K562 (cell line): ENCODE measurements at regions not wholly inside any gene's neighbourhood (a gene's known extent, or its start where the extent isn't known, plus 50 kb on each side); places are given as distances from the start of the nearest gene placed in this dataset.

ENCODE experiments used
- ATAC-seq: fragments of 200-7000 bp; cut with Tn5 transposase; 3 replicates; pipeline ENCODE4 v1.9.1; 2020; ENCODE audit warnings: moderate library complexity
- BruUV-seq: library from RNA; stranded (reverse); fragments of 400-500 nt; replicated peaks from 2 replicates; lab custom pipeline; 2021; lab: Mats Ljungman, UMichigan
- CTCF ChIA-PET: fragments of 300-600 bp; formaldehyde crosslinking; extraction: SDS; loops from one replicate; lab custom pipeline; 2021; ENCODE audit warnings: low intra/inter-chr PET ratio; lab: Yijun Ruan, JAX
- POLR2A ChIA-PET: fragments of 300-600, 350-650 bp; sonication (Branson Sonifier 250); formaldehyde crosslinking; extraction: SDS; loops from one replicate; lab custom pipeline; 2021; ENCODE audit warnings: antibody characterized with exemption, inconsistent platforms; lab: Yijun Ruan, JAX
- DNase-seq, 4 experiments: peaks; one replicate each; pipeline versions ENCODE4 v3.0.0 to v3.0.0-alpha.2; 2011 to 2018; ENCODE audit warnings: low spot score in 3 of 4, mixed read lengths in 3 of 4; ENCODE audit errors: extremely low read depth in 1 of 4
- FAIRE-seq: peaks from 2 replicates; lab custom pipeline; 2011; peaks lifted over from hg19 to GRCh38; lab: Jason Lieb, UNC
- H2AFZ ChIP-seq: 2 replicates; pipeline ENCODE4 v1.6.0; 2011; ENCODE audit warnings: low read depth, low read length, control low read depth, inconsistent platforms
- H3K27ac ChIP-seq: fragments of 200-600 bp; 3 replicates; pipeline ENCODE4 v1.8.0; 2011; ENCODE audit warnings: low read depth, mild to moderate bottlenecking, control low read depth, inconsistent platforms, low read length, moderate library complexity, mixed read lengths; ENCODE audit errors: extremely low read depth
- H3K27me3 ChIP-seq, 2 experiments: fragments of 300-600 bp in 1 of 2; 2 replicates in 1 of 2; 3 replicates in 1 of 2; pipeline versions ENCODE4 v1.6.0 to v1.8.0; 2011; ENCODE audit warnings: inconsistent platforms in 2 of 2, low read length in 2 of 2, mild to moderate bottlenecking in 1 of 2, mixed read lengths in 1 of 2, moderate library complexity in 1 of 2; ENCODE audit not compliant: control insufficient read depth in 2 of 2, insufficient read depth in 2 of 2
- H3K36me3 ChIP-seq: fragments of 300-600 bp; 3 replicates; pipeline ENCODE4 v1.8.0; 2011; ENCODE audit warnings: mild to moderate bottlenecking, low read length, inconsistent platforms; ENCODE audit not compliant: control insufficient read depth, insufficient read depth
- H3K4me1 ChIP-seq, 2 experiments: fragments of 200-600 bp in 1 of 2; replicated peaks in 1 of 2; 2 replicates in 1 of 2; 3 replicates in 1 of 2; pipeline versions ENCODE4 v1.5.1 to v1.8.0; 2011; ENCODE audit warnings: inconsistent platforms in 2 of 2, low read length in 2 of 2, mild to moderate bottlenecking in 1 of 2, mixed read lengths in 1 of 2, moderate library complexity in 1 of 2; ENCODE audit not compliant: control insufficient read depth in 2 of 2, insufficient read depth in 2 of 2
- H3K4me2 ChIP-seq: 2 replicates; pipeline ENCODE4 v1.6.1; 2011; ENCODE audit warnings: low read length, control low read depth, inconsistent platforms, mixed read lengths; ENCODE audit not compliant: insufficient read depth
- H3K4me3 ChIP-seq: fragments of 200-600 bp; sonication (generic), shearing (Covaris generic); 2 replicates; pipeline ENCODE4 v1.5.1; 2016; ENCODE audit warnings: control low read depth, inconsistent platforms
- H3K79me2 ChIP-seq: fragments of 200-600 bp; 3 replicates; pipeline ENCODE4 v1.8.0; 2011; ENCODE audit warnings: low read length, inconsistent platforms; ENCODE audit not compliant: control insufficient read depth, insufficient read depth
- H3K9ac ChIP-seq, 2 experiments: 2 replicates each; pipeline versions ENCODE4 v1.6.0 to v1.6.1; 2011; ENCODE audit warnings: low read depth in 2 of 2, low read length in 2 of 2, control low read depth in 1 of 2, inconsistent platforms in 1 of 2, mild to moderate bottlenecking in 1 of 2, mixed read lengths in 1 of 2; ENCODE audit not compliant: insufficient read depth in 1 of 2
- H3K9me1 ChIP-seq: one replicate; pipeline ENCODE4 v1.6.0; 2011; ENCODE audit warnings: inconsistent platforms, mild to moderate bottlenecking, low read length, moderate library complexity; ENCODE audit not compliant: control insufficient read depth, insufficient read depth
- H3K9me3 ChIP-seq: replicated peaks from 2 replicates; pipeline ENCODE4 v1.5.1; 2011; ENCODE audit warnings: low read depth, low read length, inconsistent platforms; ENCODE audit not compliant: control insufficient read depth, insufficient read depth
- H4K20me1 ChIP-seq: replicated peaks from 2 replicates; pipeline ENCODE4 v1.6.1; 2011; ENCODE audit warnings: low read length, inconsistent platforms, mixed read lengths; ENCODE audit not compliant: control insufficient read depth, insufficient read depth
- BRD4 ChIP-seq: fragments of 200-600 bp; sonication (generic); IDR thresholded peaks from 2 replicates; pipeline ENCODE4 v1.6.1; 2017; ENCODE audit warnings: inconsistent platforms
- KLF1 ChIP-seq: fragments of 450-650 bp; IDR thresholded peaks from 2 replicates; pipeline ENCODE4 v1.6.1; 2016; ENCODE audit warnings: missing genetic modification characterization, missing compliant biosample characterization
- MIER1 ChIP-seq: fragments of 450-650 bp; IDR thresholded peaks from 2 replicates; pipeline ENCODE4 v1.6.1; 2016; ENCODE audit warnings: antibody characterized with exemption, mild to moderate bottlenecking, low read depth
- MYBL2 ChIP-seq, 2 experiments: fragments of 450-650 bp in 1 of 2; sonication (generic) in 1 of 2; formaldehyde crosslinking in 1 of 2; IDR thresholded peaks; 2 replicates each; pipeline versions ENCODE4 v1.6.1 to v1.8.1; 2017 to 2022; ENCODE audit warnings: borderline replicate concordance in 1 of 2, inconsistent platforms in 1 of 2, low read depth in 1 of 2, mild to moderate bottlenecking in 1 of 2, missing genetic modification reagents in 1 of 2, moderate library complexity in 1 of 2
- NR4A1 ChIP-seq, 2 experiments: fragments of 250-450 bp in 1 of 2; fragments of 450-650 bp in 1 of 2; sonication (Bioruptor Pico) in 1 of 2; IDR thresholded peaks; 2 replicates each; pipeline versions ENCODE4 v1.4.0 to v1.6.1; 2016 to 2020; ENCODE audit warnings: mild to moderate bottlenecking in 2 of 2, missing compliant biosample characterization in 1 of 2, missing genetic modification characterization in 1 of 2, moderate library complexity in 1 of 2
- PTBP1 ChIP-seq: fragments of 200-400 bp; formaldehyde crosslinking; IDR thresholded peaks from 2 replicates; pipeline ENCODE4 v1.6.1; 2017; ENCODE audit warnings: low read depth, low read length
- YBX1 ChIP-seq: fragments of 450-650 bp; IDR thresholded peaks from 2 replicates; pipeline ENCODE4 v1.7.1; 2016; ENCODE audit warnings: mild to moderate bottlenecking
- ZNF263 ChIP-seq: sonication (generic); formaldehyde crosslinking; IDR thresholded peaks from 2 replicates; pipeline ENCODE4 v1.8.0; 2022; ENCODE audit warnings: mild to moderate bottlenecking, missing genetic modification reagents, borderline replicate concordance
- ZNF3 ChIP-seq: fragments of 250-450 bp; sonication (Bioruptor Pico); IDR thresholded peaks from 2 replicates; pipeline ENCODE4 v1.5.0; 2021; ENCODE audit warnings: mild to moderate bottlenecking, moderate library complexity
- ZNF695 ChIP-seq: fragments of 450-650 bp; formaldehyde crosslinking; IDR thresholded peaks from 2 replicates; pipeline ENCODE4 v1.4.0; 2020; ENCODE audit warnings: mild to moderate bottlenecking, moderate library complexity
- WGBS: fragments of 100-300 bp; shearing (Covaris generic); methylation state at CpG from one replicate; pipeline ENCODE4 v1.1.6; 2016; ENCODE audit warnings: low coverage, mixed read lengths; ENCODE audit not compliant: insufficient coverage; ENCODE audit errors: missing lambda C conversion rate; 5-methylcytosine and 5-hydroxymethylcytosine counted together
- in situ Hi-C: fragments of 300-500 bp; cut with MboI; formaldehyde crosslinking; loops from 4 replicates; pipeline ENCODE4 v1.15.0; 2018; ENCODE audit warnings: inconsistent platforms, mixed read lengths
- intact Hi-C: fragments of 100-400 bp; cut with micrococcal nuclease; formaldehyde crosslinking; loops from 2 replicates; pipeline ENCODE4 v1.14.2; 2022
- TF ChIP-seq, protein P1 (sequence below): fragments of 250-450 bp; sonication (Bioruptor Pico); IDR thresholded peaks from 2 replicates; pipeline ENCODE4 v1.5.0; 2021
- TF ChIP-seq, protein P2 (sequence below): fragments of 200-400 bp; formaldehyde crosslinking; IDR thresholded peaks from 2 replicates; pipeline ENCODE4 v1.6.1; 2017; ENCODE audit warnings: mild to moderate bottlenecking, low read depth, low read length, moderate library complexity

DNA sequence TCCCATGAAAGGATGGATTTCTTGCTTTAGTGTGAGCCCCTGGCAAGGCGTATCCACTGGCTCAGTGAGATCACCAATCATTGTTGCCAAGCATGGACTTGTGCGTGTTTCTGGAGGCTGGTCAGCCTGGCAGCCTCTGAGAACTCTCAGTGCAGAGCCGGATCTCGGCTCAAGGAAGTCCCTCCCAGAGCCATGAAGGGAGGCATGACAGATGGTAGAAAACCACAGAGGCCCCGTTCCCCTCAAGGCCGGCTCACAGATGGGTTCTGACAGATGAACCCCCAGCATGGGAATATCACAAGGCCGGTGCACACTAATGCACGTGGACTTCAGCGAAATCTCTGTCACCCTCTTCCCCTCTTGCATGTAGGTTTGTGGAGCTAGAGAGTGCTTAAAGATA is 290.5 kb downstream of the AJAP1 start:
- peaks cover 6% of the 10 kb centered on the region; the same call in 1 of the 2 replicates for H3K9me3 ChIP-seq
- H3K27ac ChIP-seq, result no peak overlapping the region
- ChIA-PET POLR2A (no interaction called here), CTCF (no interaction called here)
- no peak overlapping the region for H2AFZ ChIP-seq
- TF ChIP-seq MYBL2 (IDR thresholded peaks at IDR 0.05; ENCODE audit: low read depth) (no peak), MYBL2 (CRISPR knock-in tag; IDR thresholded peaks at IDR 0.05; ENCODE audit: borderline replicate concordance) (no peak)
- H3K4me3 ChIP-seq, result no peak overlapping the region
- in situ Hi-C loops (no loop called here), intact Hi-C loops (no loop called here)
- 0% methylated on average over 9 of the region's 9 CpGs for WGBS
- ATAC-seq, result no peak
- H4K20me1 ChIP-seq, result no peaks in the 10 kb centered on the region
- no peak for DNase-seq
- no peaks in the 10 kb centered on the region for H3K27me3 ChIP-seq
- BruUV-seq, result no TSS peak
- no peaks in the 10 kb centered on the region for H3K4me1 ChIP-seq
- H3K9me1 ChIP-seq, result no peaks in the 10 kb centered on the region
- no peaks in the 10 kb centered on the region for H3K79me2 ChIP-seq
- no peak overlapping the region for H3K4me2 ChIP-seq
- H3K9ac ChIP-seq, result no peak overlapping the region
- H3K36me3 ChIP-seq, result no peaks in the 10 kb centered on the region
- FAIRE-seq, result no peak

DNA sequence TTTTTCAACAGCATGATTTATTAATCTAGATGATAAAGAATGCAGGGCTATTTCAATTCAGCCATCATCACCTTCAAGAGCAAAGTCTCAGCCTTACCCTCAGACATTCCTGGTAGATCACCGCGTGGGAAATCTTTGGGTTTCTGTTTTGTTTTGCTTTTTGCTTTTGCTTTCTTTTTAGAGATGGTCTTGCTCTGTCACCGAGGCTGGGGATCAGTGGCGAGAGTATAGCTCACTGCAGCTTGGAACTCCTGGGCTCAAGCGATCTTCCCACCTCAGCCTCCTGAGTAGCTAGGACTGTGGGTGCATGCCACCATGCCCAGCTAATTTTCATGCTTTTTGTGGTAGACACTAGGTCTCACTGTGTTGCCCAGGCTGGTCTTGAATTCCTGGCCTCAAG is 289.7 kb downstream of the AJAP1 start:
- no peaks in the 10 kb centered on the region for H4K20me1 ChIP-seq
- no peaks in the 10 kb centered on the region for H3K4me1 ChIP-seq
- CTCF ChIA-PET, result no interaction called here
- no peaks in the 10 kb centered on the region for H3K36me3 ChIP-seq
- no peaks in the 10 kb centered on the region for H3K79me2 ChIP-seq
- H3K4me2 ChIP-seq, result no peak overlapping the region
- no peak overlapping the region for H2AFZ ChIP-seq
- H3K27me3 ChIP-seq, result no peaks in the 10 kb centered on the region; a peak in 1 of 5 replicates
- no TSS peak for BruUV-seq
- no peak overlapping the region for H3K27ac ChIP-seq
- in situ Hi-C loops (no loop called here), intact Hi-C loops (no loop called here)
- peaks cover 11% of the 10 kb centered on the region for H3K9me3 ChIP-seq
- no peaks in the 10 kb centered on the region for H3K9me1 ChIP-seq
- no peak overlapping the region for H3K4me3 ChIP-seq
- 3% methylated on average over 5 of the region's 5 CpGs for WGBS
- FAIRE-seq (no peak), ATAC-seq (no peak), DNase-seq (no peak)
- H3K9ac ChIP-seq, result no peak overlapping the region
- POLR2A ChIA-PET, result no interaction called here
- no peak for TF ChIP-seq ZNF695 (CRISPR knock-in tag)
- TF ChIP-seq NR4A1 (CRISPR knock-in tag; IDR thresholded peaks at IDR 0.05), result no peak
- TF ChIP-seq NR4A1 (tag; IDR thresholded peaks at IDR 0.05), result no peak
- TF ChIP-seq, protein P1, sequence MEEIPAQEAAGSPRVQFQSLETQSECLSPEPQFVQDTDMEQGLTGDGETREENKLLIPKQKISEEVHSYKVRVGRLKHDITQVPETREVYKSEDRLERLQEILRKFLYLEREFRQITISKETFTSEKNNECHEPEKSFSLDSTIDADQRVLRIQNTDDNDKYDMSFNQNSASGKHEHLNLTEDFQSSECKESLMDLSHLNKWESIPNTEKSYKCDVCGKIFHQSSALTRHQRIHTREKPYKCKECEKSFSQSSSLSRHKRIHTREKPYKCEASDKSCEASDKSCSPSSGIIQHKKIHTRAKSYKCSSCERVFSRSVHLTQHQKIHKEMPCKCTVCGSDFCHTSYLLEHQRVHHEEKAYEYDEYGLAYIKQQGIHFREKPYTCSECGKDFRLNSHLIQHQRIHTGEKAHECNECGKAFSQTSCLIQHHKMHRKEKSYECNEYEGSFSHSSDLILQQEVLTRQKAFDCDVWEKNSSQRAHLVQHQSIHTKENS (CRISPR knock-in tag), result no peak
- TF ChIP-seq ZNF263 (CRISPR knock-in tag), result no peak
- TF ChIP-seq PTBP1, result no peak
- TF ChIP-seq BRD4, result no peak
- TF ChIP-seq ZNF3 (CRISPR knock-in tag), result no peak
- no peak for TF ChIP-seq KLF1 (tag)
- TF ChIP-seq MIER1, result no peak
- TF ChIP-seq, protein P2, sequence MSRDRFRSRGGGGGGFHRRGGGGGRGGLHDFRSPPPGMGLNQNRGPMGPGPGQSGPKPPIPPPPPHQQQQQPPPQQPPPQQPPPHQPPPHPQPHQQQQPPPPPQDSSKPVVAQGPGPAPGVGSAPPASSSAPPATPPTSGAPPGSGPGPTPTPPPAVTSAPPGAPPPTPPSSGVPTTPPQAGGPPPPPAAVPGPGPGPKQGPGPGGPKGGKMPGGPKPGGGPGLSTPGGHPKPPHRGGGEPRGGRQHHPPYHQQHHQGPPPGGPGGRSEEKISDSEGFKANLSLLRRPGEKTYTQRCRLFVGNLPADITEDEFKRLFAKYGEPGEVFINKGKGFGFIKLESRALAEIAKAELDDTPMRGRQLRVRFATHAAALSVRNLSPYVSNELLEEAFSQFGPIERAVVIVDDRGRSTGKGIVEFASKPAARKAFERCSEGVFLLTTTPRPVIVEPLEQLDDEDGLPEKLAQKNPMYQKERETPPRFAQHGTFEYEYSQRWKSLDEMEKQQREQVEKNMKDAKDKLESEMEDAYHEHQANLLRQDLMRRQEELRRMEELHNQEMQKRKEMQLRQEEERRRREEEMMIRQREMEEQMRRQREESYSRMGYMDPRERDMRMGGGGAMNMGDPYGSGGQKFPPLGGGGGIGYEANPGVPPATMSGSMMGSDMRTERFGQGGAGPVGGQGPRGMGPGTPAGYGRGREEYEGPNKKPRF, result no peak
- TF ChIP-seq YBX1, result no peak
